GM12865 (cell line): ENCODE measurements at regions not wholly inside any gene's neighbourhood (a gene's known extent, or its start where the extent isn't known, plus 50 kb on each side); places are given as distances from the start of the nearest gene placed in this dataset.

Source experiments
- DNase-seq: peaks from one replicate; pipeline ENCODE4 v3.0.0; 2010; ENCODE audit warnings: low read depth
- H3K4me3 ChIP-seq: 2 replicates; pipeline ENCODE4 v1.5.1; 2011; ENCODE audit warnings: mild to moderate bottlenecking, low read depth, low read length, control low read depth
- TF ChIP-seq, protein P1 (sequence below): IDR thresholded peaks from 2 replicates; pipeline ENCODE4 v1.5.1; 2011; ENCODE audit warnings: low read length, control low read depth, low read depth, inconsistent platforms; ENCODE audit not compliant: insufficient read depth; ENCODE audit errors: missing control alignments

- TF ChIP-seq, protein P1, sequence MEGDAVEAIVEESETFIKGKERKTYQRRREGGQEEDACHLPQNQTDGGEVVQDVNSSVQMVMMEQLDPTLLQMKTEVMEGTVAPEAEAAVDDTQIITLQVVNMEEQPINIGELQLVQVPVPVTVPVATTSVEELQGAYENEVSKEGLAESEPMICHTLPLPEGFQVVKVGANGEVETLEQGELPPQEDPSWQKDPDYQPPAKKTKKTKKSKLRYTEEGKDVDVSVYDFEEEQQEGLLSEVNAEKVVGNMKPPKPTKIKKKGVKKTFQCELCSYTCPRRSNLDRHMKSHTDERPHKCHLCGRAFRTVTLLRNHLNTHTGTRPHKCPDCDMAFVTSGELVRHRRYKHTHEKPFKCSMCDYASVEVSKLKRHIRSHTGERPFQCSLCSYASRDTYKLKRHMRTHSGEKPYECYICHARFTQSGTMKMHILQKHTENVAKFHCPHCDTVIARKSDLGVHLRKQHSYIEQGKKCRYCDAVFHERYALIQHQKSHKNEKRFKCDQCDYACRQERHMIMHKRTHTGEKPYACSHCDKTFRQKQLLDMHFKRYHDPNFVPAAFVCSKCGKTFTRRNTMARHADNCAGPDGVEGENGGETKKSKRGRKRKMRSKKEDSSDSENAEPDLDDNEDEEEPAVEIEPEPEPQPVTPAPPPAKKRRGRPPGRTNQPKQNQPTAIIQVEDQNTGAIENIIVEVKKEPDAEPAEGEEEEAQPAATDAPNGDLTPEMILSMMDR, result no peak
Measured at GRCh38 chr2:7701791-7702190, 784.6 kb downstream of the RNF144A start.

GRCh38 chr2:7703048-7703447 lies 785.8 kb downstream of the RNF144A start:
- TF ChIP-seq, protein P1, result no peak
- H3K4me3 ChIP-seq, result no peak overlapping the region
- DNase-seq, result peak; percentile 58

More at GRCh38 chr2:7701791-7702190, 784.6 kb downstream of the RNF144A start:
- no peak overlapping the region for H3K4me3 ChIP-seq
- no peak for DNase-seq

- H3K4me3 ChIP-seq, result no peak overlapping the region
- TF ChIP-seq, protein P1, result no peak
- DNase-seq, result no peak
Measured at GRCh38 chr2:7703543-7704144, 786.4 kb downstream of the RNF144A start.

- no peak overlapping the region for H3K4me3 ChIP-seq
- DNase-seq, result no peak
- TF ChIP-seq, protein P1, result no peak
Measured at GRCh38 chr2:7704296-7704865, 787.2 kb downstream of the RNF144A start.

DNA sequence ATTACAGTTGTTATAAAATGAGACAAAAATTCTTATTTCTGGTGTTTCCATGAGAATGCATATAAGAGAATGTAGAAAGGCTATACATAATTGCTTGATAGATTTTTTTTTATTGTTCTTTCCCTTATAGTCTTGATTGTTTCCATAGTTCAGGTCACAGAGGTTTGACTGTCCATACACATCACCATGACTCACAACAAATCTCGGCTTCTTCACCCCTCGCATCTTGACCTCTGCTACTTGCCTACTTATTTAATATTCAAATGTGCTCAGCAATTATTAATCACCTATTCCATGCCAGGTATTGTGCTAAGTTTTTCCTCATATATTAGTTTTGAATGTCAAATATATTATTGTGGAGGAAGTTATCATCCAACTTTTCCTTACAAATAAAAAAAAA lies 789.6 kb downstream of the RNF144A start:
- no peak for DNase-seq

GRCh38 chr2:7707723-7708122 lies 790.5 kb downstream of the RNF144A start:
- no peak overlapping the region for H3K4me3 ChIP-seq
- no peak for DNase-seq
- TF ChIP-seq, protein P1, result no peak

More for the DNA sequence above, 789.6 kb downstream of the RNF144A start:
- TF ChIP-seq, protein P1, result no peak
- H3K4me3 ChIP-seq, result no peak overlapping the region

GRCh38 chr2:7709907-7710306 lies 792.7 kb downstream of the RNF144A start:
- DNase-seq, result no peak
- TF ChIP-seq, protein P1, result no peak

More at GRCh38 chr2:7709907-7710306, 792.7 kb downstream of the RNF144A start:
- no peak overlapping the region for H3K4me3 ChIP-seq
